ENCODE measurements at regions not wholly inside any gene's neighbourhood (a gene's known extent, or its start where the extent isn't known, plus 50 kb on each side); places are given as distances from the start of the nearest gene placed in this dataset.

- H4K20me1 ChIP-seq (replicated peaks in 1 of 2; ENCODE audit: control insufficient read depth in 1 of 2, insufficient read depth in 2 of 2, low read length in 2 of 2): no peaks in the 10 kb centered on the region
Observed at GRCh38 chr6:170136541-170137175, 154.2 kb downstream of the DLL1 start.

More at GRCh38 chr6:170136541-170137175, 154.2 kb downstream of the DLL1 start:
- Histone ChIP-seq H3K4me1 (replicated peaks in 1 of 4; ENCODE audit: control insufficient read depth in 3 of 4, insufficient read depth in 4 of 4, low read length in 3 of 4) (no peaks in the 10 kb centered on the region; a peak in 1 of 7 replicates), H3K9ac (replicated peaks in 1 of 4; ENCODE audit: extremely low read depth in 1 of 4, low read depth in 3 of 4, low read length in 3 of 4) (no peak overlapping the region), H3K18ac (ENCODE audit: extremely low read depth, low read length) (no peak overlapping the region), H3K9me3 (ENCODE audit: insufficient read depth in 2 of 2, low read depth in 1 of 2, low read length in 1 of 2) (peaks cover 3 to 43% of the 10 kb centered on the region in 2 experiments; a peak in 2 of 4 replicates), H3K4me2 (ENCODE audit: insufficient read depth in 1 of 2, low read depth in 2 of 2, low read length in 2 of 2) (no peak overlapping the region), H2AK5ac (ENCODE audit: low read depth, low read length) (no peak overlapping the region), H3K79me1 (ENCODE audit: low read depth, low read length) (no peaks in the 10 kb centered on the region), H4K8ac (ENCODE audit: extremely low read depth, insufficient read depth, low read length) (no peak overlapping the region; the same call in 1 of the 2 replicates), H2BK5ac (ENCODE audit: low read depth, low read length) (no peak overlapping the region), H2AFZ (ENCODE audit: low read length) (no peak overlapping the region), H3K23ac (ENCODE audit: insufficient read length) (no peak overlapping the region), H3K27me3 (replicated peaks in 1 of 4; ENCODE audit: control insufficient read depth in 3 of 4, extremely low read depth in 1 of 4, insufficient read depth in 3 of 4, low read length in 3 of 4) (no peaks in the 10 kb centered on the region), H3K4me3 (ENCODE audit: extremely low read depth in 1 of 4, insufficient read depth in 2 of 4, low read depth in 3 of 4, low read length in 4 of 4) (no peak overlapping the region), H3K56ac (replicated peaks; ENCODE audit: insufficient read length, low read depth, low read length) (no peak overlapping the region), H3K36me3 (ENCODE audit: control insufficient read depth in 2 of 4, insufficient read depth in 4 of 4, low read length in 3 of 4) (peaks cover 0 to 5% (median 0%) of the 10 kb centered on the region in 4 experiments; a peak in 1 of 8 replicates), H3K27ac (ENCODE audit: low read depth, low read length) (no peak overlapping the region), H3K23me2 (ENCODE audit: low read depth, low read length) (no peaks in the 10 kb centered on the region), H4K91ac (replicated peaks; ENCODE audit: insufficient read length, low read length) (no peak overlapping the region), H2BK120ac (replicated peaks; ENCODE audit: low read depth, low read length) (no peak overlapping the region), H3K79me2 (ENCODE audit: control insufficient read depth in 1 of 2, insufficient read depth in 2 of 2, low read length in 2 of 2) (no peaks in the 10 kb centered on the region), H2BK15ac (ENCODE audit: low read length) (no peak overlapping the region), H3K4ac (replicated peaks; ENCODE audit: insufficient read length, low read depth, low read length) (no peak overlapping the region), H2BK20ac (ENCODE audit: low read length) (no peak overlapping the region), H4K5ac (ENCODE audit: insufficient read length, low read depth, low read length) (no peak overlapping the region), H3K14ac (ENCODE audit: insufficient read length) (no peak overlapping the region), H2BK12ac (ENCODE audit: low read depth, low read length) (no peak overlapping the region)
- WGBS, 2 experiments (ENCODE audit: extremely low coverage in 1 of 2, insufficient coverage in 1 of 2, insufficient read length in 1 of 2, insufficient replicate concordance in 2 of 2, low coverage in 1 of 2, low lambda C conversion rate in 2 of 2, missing lambda C conversion rate in 1 of 2): 97% methylated on average over 53 of the region's 69 CpGs; no CpG with 5 or more reads in 1 of the 2 experiments
- no peak for TF ChIP-seq RNF2 (IDR thresholded peaks at IDR 0.05; ENCODE audit: borderline replicate concordance, low read depth, low read length, missing control alignments, poor library complexity, severe bottlenecking)
- no peak for TF ChIP-seq TEAD4 (IDR thresholded peaks at IDR 0.05; ENCODE audit: low read depth, low read length)
- TF ChIP-seq KDM4A (IDR thresholded peaks at IDR 0.05; ENCODE audit: low read depth, low read length, severe bottlenecking): no peak
- ChIA-PET POLR2A (ENCODE audit: partially characterized antibody) (no interaction called here), CTCF (ENCODE audit: partially characterized antibody) (no interaction called here)
- FAIRE-seq (no peak), DNase-seq (ENCODE audit: low read depth in 1 of 2, low spot score in 2 of 2) (no peak)

All from H1 (cell line).